Parathyroid adenoma (tissue), 2 donors: ENCODE measurements at regions not wholly inside any gene's neighbourhood (a gene's known extent, or its start where the extent isn't known, plus 50 kb on each side); places are given as distances from the start of the nearest gene placed in this dataset.

Source experiments
- H2AFZ ChIP-seq: fragments of 300-600 bp; sonication (generic); one replicate; pipeline ENCODE4 v1.7.0; 2017; ENCODE audit warnings: antibody characterized with exemption, mild to moderate bottlenecking
- H3K27ac ChIP-seq: fragments of 300-600 bp; sonication (generic); one replicate; pipeline ENCODE4 v1.7.0; 2017
- H3K27me3 ChIP-seq: fragments of 300-600 bp; sonication (generic); one replicate; pipeline ENCODE4 v1.7.0; 2017; ENCODE audit warnings: low read length; ENCODE audit not compliant: control insufficient read depth, insufficient read depth
- H3K36me3 ChIP-seq: fragments of 300-600 bp; sonication (generic); one replicate; pipeline ENCODE4 v1.7.0; 2017; ENCODE audit warnings: low read length; ENCODE audit not compliant: control insufficient read depth, insufficient read depth
- H3K4me1 ChIP-seq: fragments of 300-600 bp; sonication (generic); one replicate; pipeline ENCODE4 v1.7.0; 2017; ENCODE audit warnings: control low read depth
- H3K4me2 ChIP-seq: fragments of 300-600 bp; sonication (generic); one replicate; pipeline ENCODE4 v1.7.0; 2017; ENCODE audit warnings: low read length
- H3K4me3 ChIP-seq: fragments of 300-600 bp; sonication (generic); one replicate; pipeline ENCODE4 v1.7.0; 2017; ENCODE audit warnings: low read depth, low read length
- H3K79me2 ChIP-seq: fragments of 300-600 bp; sonication (generic); one replicate; pipeline ENCODE4 v1.7.0; 2017; ENCODE audit warnings: control low read depth
- H3K9ac ChIP-seq: fragments of 300-600 bp; sonication (generic); one replicate; pipeline ENCODE4 v1.7.0; 2017; ENCODE audit warnings: mild to moderate bottlenecking
- H3K9me3 ChIP-seq: fragments of 300-600 bp; sonication (generic); one replicate; pipeline ENCODE4 v1.7.0; 2017; ENCODE audit warnings: low read length; ENCODE audit not compliant: control insufficient read depth
- CTCF ChIP-seq: fragments of 300-600 bp; sonication (generic); IDR thresholded peaks from one replicate; pipeline ENCODE4 v1.7.0; 2017; ENCODE audit warnings: antibody characterized with exemption, mild to moderate bottlenecking
- donor health status: primary hyperparathyroidism.

- Histone ChIP-seq H3K27ac (no peak overlapping the region), H3K4me1 (no peaks in the 10 kb centered on the region), H2AFZ (no peak overlapping the region), H3K36me3 (no peaks in the 10 kb centered on the region), H3K4me2 (no peak overlapping the region), H3K9me3 (no peaks in the 10 kb centered on the region), H3K4me3 (no peak overlapping the region), H3K27me3 (no peaks in the 10 kb centered on the region), H3K79me2 (no peaks in the 10 kb centered on the region), H3K9ac (no peak overlapping the region)
- TF ChIP-seq CTCF: no peak
Observed at GRCh38 chr12:28708918-28709371, 440.1 kb upstream of the FAR2 start.

GRCh38 chr12:28709986-28710685, 438.9 kb upstream of the FAR2 start:
- Histone ChIP-seq H3K27me3 (no peaks in the 10 kb centered on the region), H3K9me3 (no peaks in the 10 kb centered on the region), H3K36me3 (no peaks in the 10 kb centered on the region), H3K79me2 (no peaks in the 10 kb centered on the region), H3K4me2 (no peak overlapping the region), H2AFZ (no peak overlapping the region), H3K9ac (no peak overlapping the region), H3K4me1 (no peaks in the 10 kb centered on the region), H3K27ac (no peak overlapping the region), H3K4me3 (no peak overlapping the region)
- TF ChIP-seq CTCF: no peak

GRCh38 chr12:28710882-28711281, 438.2 kb upstream of the FAR2 start:
- no peaks in the 10 kb centered on the region for H3K4me1 ChIP-seq
- no peak overlapping the region for H3K4me3 ChIP-seq
- no peak overlapping the region for H3K4me2 ChIP-seq
- no peak overlapping the region for H3K9ac ChIP-seq
- no peaks in the 10 kb centered on the region for H3K9me3 ChIP-seq
- no peaks in the 10 kb centered on the region for H3K27me3 ChIP-seq
- no peak overlapping the region for H2AFZ ChIP-seq
- no peak for TF ChIP-seq CTCF
- no peaks in the 10 kb centered on the region for H3K79me2 ChIP-seq
- H3K27ac ChIP-seq: no peak overlapping the region
- no peaks in the 10 kb centered on the region for H3K36me3 ChIP-seq

GRCh38 chr12:28711421-28711820, 437.7 kb upstream of the FAR2 start:
- Histone ChIP-seq H3K36me3 (no peaks in the 10 kb centered on the region), H3K4me2 (no peak overlapping the region), H3K27ac (no peak overlapping the region), H3K27me3 (no peaks in the 10 kb centered on the region), H3K4me3 (no peak overlapping the region), H3K9me3 (no peaks in the 10 kb centered on the region), H3K4me1 (no peaks in the 10 kb centered on the region), H2AFZ (no peak overlapping the region), H3K79me2 (no peaks in the 10 kb centered on the region), H3K9ac (no peak overlapping the region)
- TF ChIP-seq CTCF: no peak

- H3K27me3 ChIP-seq: no peaks in the 10 kb centered on the region
- no peak for TF ChIP-seq CTCF
- H3K4me2 ChIP-seq: no peak overlapping the region
- no peak overlapping the region for H3K9ac ChIP-seq
- H3K4me1 ChIP-seq: no peaks in the 10 kb centered on the region
- no peak overlapping the region for H2AFZ ChIP-seq
- no peaks in the 10 kb centered on the region for H3K36me3 ChIP-seq
- no peak overlapping the region for H3K27ac ChIP-seq
- no peaks in the 10 kb centered on the region for H3K79me2 ChIP-seq
- H3K4me3 ChIP-seq: no peak overlapping the region
- H3K9me3 ChIP-seq: no peaks in the 10 kb centered on the region
Observed at GRCh38 chr12:28742791-28743190, 406.3 kb upstream of the FAR2 start.
